SK-N-SH treated with all-trans-retinoic acid at 6 μM for 48 hours (cell line): ENCODE measurements at regions not wholly inside any gene's neighbourhood (a gene's known extent, or its start where the extent isn't known, plus 50 kb on each side); places are given as distances from the start of the nearest gene placed in this dataset.

Source experiments
- ARNTL ChIP-seq: fragments of 450-650 bp; formaldehyde crosslinking; IDR thresholded peaks from 2 replicates; pipeline ENCODE4 v1.5.0; 2020; ENCODE audit warnings: low read depth, mild to moderate bottlenecking, moderate library complexity, borderline replicate concordance
- CREB5 ChIP-seq: fragments of 250-450 bp; sonication (Bioruptor Pico); IDR thresholded peaks from 2 replicates; pipeline ENCODE4 v1.5.1; 2020; ENCODE audit warnings: low read depth, mild to moderate bottlenecking, moderate library complexity
- CSRNP3 ChIP-seq: fragments of 250-450 bp; sonication (Bioruptor Pico); IDR thresholded peaks from 2 replicates; pipeline ENCODE4 v1.5.1; 2021; ENCODE audit warnings: mild to moderate bottlenecking, moderate library complexity
- PATZ1 ChIP-seq: fragments of 250-450 bp; sonication (Bioruptor Pico); IDR thresholded peaks from 2 replicates; pipeline ENCODE4 v1.8.0; 2020; ENCODE audit warnings: mild to moderate bottlenecking, moderate library complexity, borderline replicate concordance
- POU6F1 ChIP-seq: fragments of 250-450 bp; sonication (Bioruptor Pico); IDR thresholded peaks from 2 replicates; pipeline ENCODE4 v1.8.0; 2021; ENCODE audit warnings: low read depth, mild to moderate bottlenecking, moderate library complexity, borderline replicate concordance
- PPARA ChIP-seq: fragments of 250-450 bp; sonication (Bioruptor Pico); IDR thresholded peaks from 2 replicates; pipeline ENCODE4 v1.5.0; 2020; ENCODE audit warnings: mild to moderate bottlenecking, borderline replicate concordance
- TOX ChIP-seq: fragments of 250-450 bp; sonication (Bioruptor Pico); IDR thresholded peaks from 2 replicates; pipeline ENCODE4 v1.8.0; 2021; ENCODE audit warnings: mild to moderate bottlenecking, moderate library complexity, borderline replicate concordance
- TSHZ2 ChIP-seq: fragments of 250-450 bp; sonication (Bioruptor Pico); IDR thresholded peaks from 2 replicates; pipeline ENCODE4 v1.5.0; 2020; ENCODE audit warnings: mild to moderate bottlenecking, moderate library complexity
- ZFP3 ChIP-seq: fragments of 250-450 bp; sonication (Bioruptor Pico); IDR thresholded peaks from 2 replicates; pipeline ENCODE4 v1.5.0; 2020; ENCODE audit warnings: mild to moderate bottlenecking, moderate library complexity
- ZFP30 ChIP-seq: fragments of 450-650 bp; formaldehyde crosslinking; IDR thresholded peaks from 2 replicates; pipeline ENCODE4 v1.5.0; 2022; ENCODE audit warnings: mild to moderate bottlenecking, moderate library complexity
- ZNF565 ChIP-seq: fragments of 450-650 bp; formaldehyde crosslinking; conservative IDR thresholded peaks from 2 replicates; pipeline ENCODE4 v1.5.0; 2020; ENCODE audit warnings: low read depth, mild to moderate bottlenecking, moderate library complexity
- ZNF70 ChIP-seq: fragments of 450-650 bp; formaldehyde crosslinking; IDR thresholded peaks from 2 replicates; pipeline ENCODE4 v1.5.0; 2020; ENCODE audit warnings: mild to moderate bottlenecking, moderate library complexity

- no peak for TF ChIP-seq CSRNP3
- TF ChIP-seq ZFP30 (CRISPR knock-in tag): no peak
- TF ChIP-seq ARNTL (CRISPR knock-in tag): no peak
- TF ChIP-seq POU6F1 (CRISPR knock-in tag): no peak
- no peak for TF ChIP-seq ZFP3 (CRISPR knock-in tag)
- no peak for TF ChIP-seq PATZ1 (CRISPR knock-in tag)
- no peak for TF ChIP-seq TOX (CRISPR knock-in tag)
- TF ChIP-seq CREB5 (CRISPR knock-in tag): no peak
- TF ChIP-seq TSHZ2 (CRISPR knock-in tag): no peak
- no peak for TF ChIP-seq PPARA (CRISPR knock-in tag)
- no peak for TF ChIP-seq ZNF565 (CRISPR knock-in tag)
- no peak for TF ChIP-seq ZNF70 (CRISPR knock-in tag)
These were observed 229.9 kb upstream of the HMGA2 start for GRCh38 chr12:65594409-65594808.
